Cardiac fibroblast (primary cell): ENCODE measurements at regions not wholly inside any gene's neighbourhood (a gene's known extent, or its start where the extent isn't known, plus 50 kb on each side); places are given as distances from the start of the nearest gene placed in this dataset.

Experiments
- DNase-seq, 2 donors: peaks; one replicate each; pipeline versions ENCODE4 v3.0.0 to v3.0.0-alpha.2; 2010; ENCODE audit warnings: low read depth in 2 of 2
- H3K4me3 ChIP-seq, 2 donors: replicated peaks in 1 of 2; 1 replicate in 1 of 2; 2 replicates in 1 of 2; pipeline ENCODE4 v1.5.1; 2011; ENCODE audit warnings: low read depth in 2 of 2, low read length in 2 of 2, mild to moderate bottlenecking in 2 of 2, moderate library complexity in 1 of 2
- CTCF ChIP-seq: IDR thresholded peaks from one replicate; pipeline ENCODE4 v1.5.1; 2011; ENCODE audit warnings: low read depth, mild to moderate bottlenecking, low read length, inconsistent platforms

GRCh38 chr5:92401492-92401891, 1018.4 kb upstream of the ARRDC3 start:
- TF ChIP-seq CTCF, result no peak
- no peak overlapping the region for H3K4me3 ChIP-seq
- peak; percentile 43 to 53 for DNase-seq

DNA sequence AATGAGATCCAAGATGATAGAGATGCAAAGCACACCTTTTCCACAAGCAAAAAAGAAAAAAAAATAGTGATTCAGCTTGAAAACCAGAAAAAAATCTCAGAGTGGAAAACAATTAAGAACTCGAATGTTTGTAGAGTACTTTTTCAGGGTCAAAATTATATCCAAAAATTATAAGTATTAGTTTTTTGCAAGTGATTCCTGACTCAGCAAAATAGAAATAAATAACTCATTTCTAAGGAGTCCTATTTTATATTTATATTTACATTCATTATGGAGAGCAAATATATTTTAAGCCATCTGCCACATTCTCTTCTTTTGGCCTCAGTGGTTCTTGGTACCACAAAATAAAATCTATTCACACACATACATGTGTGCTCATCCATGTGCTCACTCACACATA, 1011.8 kb upstream of the ARRDC3 start:
- H3K4me3 ChIP-seq, result no peak overlapping the region
- DNase-seq, result no peak
- TF ChIP-seq CTCF, result no peak

GRCh38 chr5:92390657-92391056, 1007.5 kb upstream of the ARRDC3 start:
- no peak overlapping the region for H3K4me3 ChIP-seq
- no peak for TF ChIP-seq CTCF
- no peak for DNase-seq

DNA sequence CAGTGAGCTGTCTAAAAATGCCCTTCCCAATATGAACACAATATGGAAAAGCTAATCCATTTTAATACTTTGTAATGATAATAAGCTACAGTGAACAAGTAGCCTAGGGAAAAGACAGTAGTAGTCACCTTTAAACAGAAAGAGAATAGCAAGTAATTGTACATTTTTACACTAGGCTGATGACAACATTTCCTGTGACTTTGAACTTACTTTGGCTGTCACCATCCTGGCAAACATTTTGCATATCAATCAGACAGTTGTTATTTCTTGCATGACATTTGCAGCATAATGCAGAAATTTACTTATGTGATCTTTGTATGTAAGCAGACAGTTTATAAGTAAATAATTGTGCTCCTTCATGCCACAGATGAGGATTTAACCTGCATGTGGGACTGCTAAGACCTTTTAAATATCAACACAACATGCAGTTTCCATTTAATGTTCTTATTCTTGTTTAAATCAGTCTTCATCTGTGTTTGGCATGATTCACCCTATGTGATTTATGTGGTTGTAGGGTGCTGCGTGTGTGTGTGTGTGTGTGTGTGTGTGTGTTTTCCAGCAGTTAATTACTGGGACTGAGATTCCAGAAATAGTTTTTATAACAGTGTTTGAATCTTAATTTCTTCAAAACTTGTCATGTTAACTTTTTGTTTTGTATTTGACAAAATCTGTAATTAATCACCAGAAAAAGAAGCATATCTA, 997.1 kb upstream of the ARRDC3 start:
- peak; percentile 7 to 37 for DNase-seq
- TF ChIP-seq CTCF, result no peak
- H3K4me3 ChIP-seq, result no peak overlapping the region

GRCh38 chr5:92378966-92379611, 996.0 kb upstream of the ARRDC3 start:
- no peak for TF ChIP-seq CTCF
- DNase-seq, result peak; percentile 31 to 70
- no peak overlapping the region for H3K4me3 ChIP-seq

DNA sequence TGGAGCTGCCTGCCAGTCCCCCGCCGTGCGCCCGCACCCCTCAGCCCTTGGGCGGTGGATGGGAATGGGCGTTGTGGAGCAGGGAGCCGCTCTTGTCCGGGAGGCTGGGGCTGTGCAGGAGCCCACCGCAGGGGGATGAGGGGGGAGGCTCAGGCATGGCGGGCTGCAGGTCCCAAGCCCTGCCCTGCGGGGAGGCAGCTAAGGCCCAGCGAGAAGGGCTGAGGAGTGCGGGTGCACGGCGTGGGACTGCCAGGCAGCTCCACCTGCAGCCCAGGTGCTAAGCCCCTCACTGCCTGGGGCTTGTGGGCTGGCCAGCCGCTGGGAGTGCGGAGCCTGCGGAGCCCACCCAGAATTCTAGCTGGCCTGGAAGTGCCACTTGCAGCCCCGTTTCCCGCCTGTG, 991.7 kb upstream of the ARRDC3 start:
- DNase-seq, result no peak
- no peak overlapping the region for H3K4me3 ChIP-seq
- TF ChIP-seq CTCF, result no peak

GRCh38 chr5:92372766-92373165, 989.6 kb upstream of the ARRDC3 start:
- peak in 1 of 2 donors; percentile 59 for DNase-seq
- no peak overlapping the region for H3K4me3 ChIP-seq
- no peak for TF ChIP-seq CTCF
